ENCODE measurements at regions not wholly inside any gene's neighbourhood (a gene's known extent, or its start where the extent isn't known, plus 50 kb on each side); places are given as distances from the start of the nearest gene placed in this dataset.
"Not testable (repeated sequence)": the region's sequence is repeated elsewhere in the genome, so short reads cannot be mapped to it uniquely, and the experiment has no call there.

DNA sequence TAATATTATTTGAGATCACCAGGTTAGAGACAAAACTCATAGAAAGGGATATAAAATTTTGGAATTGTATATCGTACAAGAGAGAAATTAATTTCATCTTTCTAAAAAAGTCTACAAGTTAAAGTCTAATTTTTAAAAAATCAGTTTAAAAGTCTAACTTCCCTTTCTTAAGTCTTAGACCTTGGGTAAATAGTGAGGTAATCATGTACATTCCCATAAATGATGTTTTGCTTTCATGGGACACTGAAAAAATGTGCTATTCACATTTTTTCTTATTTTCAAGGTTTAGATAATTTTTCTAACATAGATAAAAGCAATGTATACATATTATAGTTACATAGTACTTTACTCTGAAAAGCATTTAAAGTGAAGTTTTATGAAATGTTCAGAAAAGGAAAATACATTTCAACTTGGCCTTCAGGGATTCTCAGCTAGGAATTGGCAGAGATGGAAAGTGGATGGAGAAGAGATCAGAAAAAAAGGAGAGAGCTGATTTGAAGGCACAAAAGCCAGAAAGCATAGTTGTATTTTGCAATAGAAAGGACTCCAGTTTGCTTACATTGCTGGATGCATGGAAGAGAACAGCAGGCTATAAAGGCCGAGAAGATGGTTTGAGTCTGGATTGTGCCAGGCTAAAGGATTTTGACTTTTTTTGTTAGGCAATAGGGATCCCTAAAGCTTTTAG, 194.0 kb downstream of the CASP12 start:
- DNase-seq (ENCODE audit: low read depth) = no peak

DNA sequence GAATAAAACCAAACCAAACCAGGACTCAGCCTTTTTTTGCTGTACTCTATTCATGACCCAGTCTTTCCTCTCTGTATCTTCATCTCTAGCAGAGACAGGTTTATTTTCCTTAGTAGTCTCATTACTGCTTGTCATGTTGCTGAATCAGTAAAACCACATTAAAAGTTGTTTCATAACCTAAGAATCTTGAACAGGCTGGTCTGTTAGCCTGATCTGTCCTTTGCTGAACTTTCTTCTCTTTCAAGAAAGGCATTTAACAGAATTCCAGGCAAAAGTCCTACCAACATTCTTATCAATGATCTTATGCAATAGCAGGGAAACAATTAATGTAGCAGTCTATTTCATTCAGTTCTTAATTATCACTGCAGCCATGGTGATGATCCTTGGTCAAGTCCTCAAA, 197.7 kb downstream of the CASP12 start:
- no peak for DNase-seq (ENCODE audit: low read depth)

GRCh38 chr11:104699981-104700380, 198.3 kb downstream of the CASP12 start:
- DNase-seq (ENCODE audit: low read depth) = no peak

- DNase-seq (ENCODE audit: low read depth) = no peak
Measured at GRCh38 chr11:104695065-104695463, 203.2 kb downstream of the CASP12 start.

DNA sequence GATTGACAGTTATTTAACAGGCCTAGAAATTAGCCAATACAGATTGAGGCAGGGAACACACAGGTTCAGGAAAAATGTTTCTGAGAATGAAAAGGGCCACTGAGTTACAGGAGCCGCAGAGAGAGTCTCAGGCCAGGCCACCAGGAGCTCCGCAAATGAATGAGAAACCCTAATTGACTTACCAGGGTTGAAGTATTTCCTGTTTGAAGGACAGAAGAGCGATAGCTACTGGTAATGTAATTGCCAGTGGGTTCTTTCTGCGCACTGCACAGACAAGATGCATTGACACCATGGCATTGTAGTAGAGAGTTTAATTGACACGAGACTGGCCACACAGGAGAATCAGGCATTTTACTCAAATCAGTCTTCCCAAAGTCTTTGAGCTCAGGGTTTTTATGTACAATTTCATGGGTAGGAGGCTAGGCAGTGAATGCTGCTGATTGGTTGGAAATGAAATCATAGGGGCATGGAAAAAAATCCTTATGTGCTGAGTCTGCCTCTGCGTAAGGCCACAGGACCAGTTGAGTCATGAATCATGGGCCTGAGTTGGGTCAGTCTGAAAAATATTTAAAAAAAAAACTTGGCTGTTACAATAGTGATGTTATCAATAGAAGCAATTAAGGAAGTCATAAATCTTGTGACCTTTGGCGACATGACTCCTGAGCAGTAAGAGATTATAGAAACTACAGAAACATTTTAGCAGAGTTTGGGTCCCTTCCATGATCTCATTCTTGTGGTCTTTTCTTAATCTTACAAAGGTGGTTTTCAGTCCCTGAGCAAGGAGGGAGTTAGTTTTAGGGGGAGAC, 203.8 kb downstream of the CASP12 start:
- no peak for DNase-seq (ENCODE audit: low read depth)

DNA sequence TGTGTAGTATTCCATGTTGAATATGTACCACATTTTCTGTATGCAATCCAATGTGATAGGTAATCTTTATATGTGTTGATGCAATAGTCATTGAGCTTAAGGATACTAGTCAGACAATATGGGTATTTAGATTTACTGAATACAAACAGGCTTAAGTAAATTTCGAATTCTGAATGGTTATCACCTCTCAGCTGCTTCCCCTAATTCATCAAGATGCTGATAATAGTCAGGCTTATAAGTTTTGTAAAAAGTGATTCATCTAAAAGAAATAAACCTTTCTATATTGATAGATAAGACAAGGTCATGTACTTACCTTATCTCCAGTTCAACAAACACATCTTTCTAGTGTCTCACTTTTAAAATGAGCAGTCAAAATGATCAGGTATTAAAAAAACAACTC, 205.5 kb downstream of the CASP12 start:
- no peak for DNase-seq (ENCODE audit: low read depth)

DNA sequence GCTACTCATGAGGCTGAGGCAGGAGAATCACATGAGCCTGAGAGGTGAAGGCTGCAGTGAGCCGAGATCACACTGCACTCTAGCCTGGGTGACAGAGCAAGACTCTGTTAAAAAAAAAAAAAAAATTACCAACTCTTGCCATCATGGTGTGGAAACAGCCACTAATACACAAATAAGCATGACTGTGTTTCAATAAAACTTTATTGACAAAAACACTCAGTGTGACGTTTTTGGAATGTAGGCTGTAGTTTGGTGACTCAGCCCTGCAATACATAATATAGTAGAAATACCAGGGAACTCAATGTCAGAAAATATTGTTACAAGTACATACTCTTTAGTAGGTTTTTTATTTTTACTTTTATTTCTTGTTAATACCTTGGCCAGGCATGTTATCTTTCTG, 207.1 kb downstream of the CASP12 start:
- DNase-seq (ENCODE audit: low read depth) = no peak

- no peak for DNase-seq (ENCODE audit: low read depth)
Measured at GRCh38 chr11:104690241-104690640, 208.0 kb downstream of the CASP12 start.

DNA sequence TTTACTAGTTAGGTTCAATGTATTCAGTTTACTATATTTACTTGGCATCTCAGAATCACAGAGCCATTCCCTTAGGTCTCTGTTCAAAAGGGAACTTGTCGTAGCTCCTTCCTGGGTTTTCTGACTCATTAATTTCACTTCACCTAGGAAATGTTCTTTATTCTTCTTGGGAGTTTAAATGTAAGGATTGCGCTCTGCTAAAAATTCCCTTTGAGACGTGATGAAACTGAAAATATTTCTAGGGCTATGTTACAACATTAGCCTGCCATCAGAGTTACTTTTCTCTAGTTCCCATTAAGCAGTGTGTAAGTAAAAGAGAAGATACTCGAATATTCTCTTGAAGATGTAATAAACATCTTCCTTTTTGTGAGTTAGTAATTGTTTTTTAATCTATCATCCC, 209.5 kb downstream of the CASP12 start:
- DNase-seq (ENCODE audit: low read depth) = no peak

- no peak for DNase-seq (ENCODE audit: low read depth)
Measured at GRCh38 chr11:104682206-104682605, 216.1 kb downstream of the CASP12 start.

- DNase-seq (ENCODE audit: low read depth) = no peak
Measured at GRCh38 chr11:104679258-104679657, 219.0 kb downstream of the CASP12 start.

DNA sequence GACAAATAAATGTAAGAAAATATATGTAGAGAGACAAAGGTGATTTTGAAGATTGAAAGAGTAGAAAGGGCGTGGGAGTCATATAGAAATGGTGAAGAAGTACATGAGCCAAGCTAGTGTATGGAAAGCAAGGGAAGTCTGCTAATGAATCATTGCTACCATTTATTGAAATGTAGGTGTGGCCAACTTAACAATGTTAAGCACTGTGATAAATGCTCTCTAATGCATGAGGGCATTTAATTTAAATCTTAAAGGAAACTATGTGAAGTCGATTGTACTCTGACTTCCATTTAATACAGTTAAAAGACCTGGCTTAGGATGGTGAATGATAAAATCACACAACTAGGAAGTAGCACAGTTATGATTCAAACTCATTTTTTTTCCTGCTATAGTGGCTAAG, 219.9 kb downstream of the CASP12 start:
- no peak for DNase-seq (ENCODE audit: low read depth)

DNA sequence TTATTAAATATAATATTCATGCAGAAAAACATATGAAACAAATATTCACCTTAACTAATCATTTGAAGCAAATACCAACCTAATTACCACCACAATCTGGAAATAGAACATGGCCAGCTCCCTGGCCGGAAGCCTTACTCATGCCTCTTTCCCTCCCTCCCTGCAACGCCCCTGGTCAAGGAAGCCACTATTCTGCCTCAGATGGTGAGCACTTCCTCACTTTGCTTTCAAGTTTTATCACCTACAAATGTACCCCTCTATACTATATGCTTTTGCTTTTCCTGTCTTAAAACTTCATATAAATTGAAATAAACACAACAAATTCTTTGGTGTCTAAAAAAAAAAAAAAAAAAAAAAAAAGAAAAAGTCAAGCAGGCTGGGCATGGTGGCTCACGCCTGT, 221.2 kb downstream of the CASP12 start:
- not testable (repeated sequence) for DNase-seq (ENCODE audit: low read depth)

DNA sequence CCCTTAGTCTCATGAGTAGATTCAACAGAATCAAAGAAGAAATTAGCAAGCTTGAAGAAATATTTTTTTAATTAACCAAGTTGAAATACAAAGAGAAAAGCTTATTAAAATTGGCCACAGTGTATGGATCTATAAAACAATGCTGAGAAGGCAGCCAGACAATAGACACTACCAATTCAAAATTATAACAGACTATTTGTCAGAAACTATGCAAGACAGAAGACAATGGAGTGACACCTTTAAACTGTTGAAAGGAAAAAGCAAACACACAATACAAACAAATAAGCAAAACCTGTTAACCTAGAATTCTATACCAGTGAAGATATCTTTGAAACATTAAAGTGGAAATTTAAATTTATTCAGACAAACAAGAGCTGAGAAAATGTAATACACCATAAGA, 225.4 kb downstream of the CASP12 start:
- no peak for DNase-seq (ENCODE audit: low read depth)

- DNase-seq (ENCODE audit: low read depth) = no peak
Measured at GRCh38 chr11:104668797-104669463, 229.3 kb downstream of the CASP12 start.

GRCh38 chr11:104666624-104667023, 231.6 kb downstream of the CASP12 start:
- DNase-seq (ENCODE audit: low read depth) = no peak

DNA sequence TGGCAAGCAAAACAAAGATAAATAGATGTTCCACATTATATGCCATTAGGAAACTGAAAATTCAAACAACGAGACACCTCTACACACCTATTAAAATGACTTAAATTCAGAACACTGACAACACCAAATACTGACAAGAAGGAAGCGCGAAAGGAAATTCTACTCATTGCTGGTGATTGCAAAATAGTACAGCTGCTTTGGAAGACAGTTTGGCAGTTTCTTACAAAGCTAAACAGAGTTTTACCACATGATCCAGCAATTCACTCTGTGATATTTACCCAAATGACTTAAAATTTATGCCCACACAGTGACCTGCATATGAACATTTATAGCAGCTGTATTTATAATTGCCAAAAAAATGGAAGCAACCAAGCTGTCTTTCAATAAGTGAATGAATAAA, 232.6 kb downstream of the CASP12 start:
- no peak for DNase-seq (ENCODE audit: low read depth)

- DNase-seq (ENCODE audit: low read depth) = no peak
Measured at GRCh38 chr11:104663190-104664140, 234.8 kb downstream of the CASP12 start.

- no peak for DNase-seq (ENCODE audit: low read depth)
Measured at GRCh38 chr11:104661901-104662300, 236.4 kb downstream of the CASP12 start.

GRCh38 chr11:104661471-104661870, 236.8 kb downstream of the CASP12 start:
- no peak for DNase-seq (ENCODE audit: low read depth)

GRCh38 chr11:104658177-104658576, 240.1 kb downstream of the CASP12 start:
- DNase-seq (ENCODE audit: low read depth) = no peak

GRCh38 chr11:104657083-104657482, 241.2 kb downstream of the CASP12 start:
- no peak for DNase-seq (ENCODE audit: low read depth)
